Fibroblast of lung (primary cell): ENCODE measurements at regions not wholly inside any gene's neighbourhood (a gene's known extent, or its start where the extent isn't known, plus 50 kb on each side); places are given as distances from the start of the nearest gene placed in this dataset.

Source experiments
- DNase-seq, 2 donors: peaks; one replicate each; pipeline versions ENCODE4 v3.0.0 to v3.0.0-alpha.2; 2010; ENCODE audit warnings: low read depth in 2 of 2
- H2AFZ ChIP-seq: 2 replicates; pipeline ENCODE4 v1.5.1; 2012; ENCODE audit warnings: low read length, control low read depth, inconsistent platforms
- H3K27ac ChIP-seq: 2 replicates; pipeline ENCODE4 v1.5.1; 2011; ENCODE audit warnings: low read length, control low read depth; ENCODE audit not compliant: insufficient read depth
- H3K27me3 ChIP-seq: 2 replicates; pipeline ENCODE4 v1.5.1; 2011; ENCODE audit warnings: mild to moderate bottlenecking, low read length; ENCODE audit not compliant: control insufficient read depth, insufficient read depth
- H3K36me3 ChIP-seq: 2 replicates; pipeline ENCODE4 v1.5.1; 2011; ENCODE audit warnings: low read length; ENCODE audit not compliant: control insufficient read depth, insufficient read depth
- H3K4me1 ChIP-seq: 2 replicates; pipeline ENCODE4 v1.5.1; 2011; ENCODE audit warnings: low read length; ENCODE audit not compliant: control insufficient read depth, insufficient read depth; ENCODE audit errors: extremely low read depth
- H3K4me2 ChIP-seq: 2 replicates; pipeline ENCODE4 v1.5.1; 2011; ENCODE audit warnings: low read length, control low read depth; ENCODE audit not compliant: insufficient read depth; ENCODE audit errors: extremely low read depth
- H3K4me3 ChIP-seq, 4 experiments: fragments of 200-600 bp in 1 of 4; sonication (generic) in 1 of 4; replicated peaks in 1 of 4; 2 replicates each; pipeline ENCODE4 v1.5.1; 2011 to 2016; ENCODE audit warnings: low read length in 4 of 4, low read depth in 3 of 4, mild to moderate bottlenecking in 3 of 4, control low read depth in 2 of 4, inconsistent platforms in 1 of 4, mixed read lengths in 1 of 4; ENCODE audit not compliant: insufficient read depth in 1 of 4; ENCODE audit errors: control extremely low read depth in 1 of 4
- H3K79me2 ChIP-seq: 2 replicates; pipeline ENCODE4 v1.5.1; 2012; ENCODE audit warnings: mild to moderate bottlenecking, low read length, inconsistent platforms; ENCODE audit not compliant: control insufficient read depth, insufficient read depth
- H3K9ac ChIP-seq: 2 replicates; pipeline ENCODE4 v1.5.1; 2011; ENCODE audit warnings: mild to moderate bottlenecking, low read length, control low read depth; ENCODE audit not compliant: insufficient read depth
- H3K9me3 ChIP-seq: 2 replicates; pipeline ENCODE4 v1.5.1; 2012; ENCODE audit warnings: low read depth, low read length; ENCODE audit not compliant: control insufficient read depth, insufficient read depth
- H4K20me1 ChIP-seq: 2 replicates; pipeline ENCODE4 v1.5.1; 2011; ENCODE audit warnings: low read length; ENCODE audit not compliant: control insufficient read depth, insufficient read depth; ENCODE audit errors: extremely low read depth
- CTCF ChIP-seq, 2 donors: IDR thresholded peaks in 1 of 2; conservative IDR thresholded peaks in 1 of 2; 1 replicate in 1 of 2; 2 replicates in 1 of 2; pipeline ENCODE4 v1.5.1; 2011 to 2012; ENCODE audit warnings: low read length in 2 of 2, control low read depth in 1 of 2, inconsistent platforms in 1 of 2, low read depth in 1 of 2, mild to moderate bottlenecking in 1 of 2
- EZH2 ChIP-seq: IDR thresholded peaks from 2 replicates; pipeline ENCODE4 v1.5.1; 2012; ENCODE audit warnings: low read length, control low read depth, mild to moderate bottlenecking; ENCODE audit errors: missing control alignments

DNA sequence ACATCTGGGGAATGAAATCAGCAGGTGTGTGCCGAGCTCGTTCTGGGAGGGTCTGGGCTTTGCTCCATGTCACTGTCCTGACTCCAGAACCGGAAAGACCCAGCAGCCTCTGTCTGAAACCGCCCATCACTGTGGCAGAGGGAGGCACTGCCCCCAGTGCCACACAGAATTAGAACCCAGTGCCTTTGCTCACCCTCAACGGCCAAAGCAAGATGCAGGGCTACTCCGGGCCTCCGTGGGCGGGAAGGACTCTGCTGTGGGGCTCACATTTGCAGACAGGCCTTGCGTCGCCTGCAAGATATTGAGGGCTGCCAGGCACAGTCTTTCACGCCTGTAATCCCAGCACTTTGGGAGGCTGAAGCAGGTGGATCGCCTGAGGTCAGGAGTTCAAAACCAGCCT, 219.2 kb upstream of the PPP2R2D start:
- no peaks in the 10 kb centered on the region for H3K4me1 ChIP-seq
- no peaks in the 10 kb centered on the region for H3K9me3 ChIP-seq
- no peak for DNase-seq
- TF ChIP-seq CTCF (conservative IDR thresholded peaks at IDR 0.05 in 1 of 2, IDR thresholded peaks at IDR 0.05 in 1 of 2; ENCODE audit: low read depth in 1 of 2, low read length in 2 of 2) (no peak), EZH2 (no peak)
- no peak overlapping the region for H3K4me3 ChIP-seq
- H3K27ac ChIP-seq: no peak overlapping the region
- H3K27me3 ChIP-seq: no peaks in the 10 kb centered on the region
- H3K9ac ChIP-seq: no peak overlapping the region
- no peak overlapping the region for H3K4me2 ChIP-seq
- no peaks in the 10 kb centered on the region for H3K36me3 ChIP-seq
- no peak overlapping the region for H2AFZ ChIP-seq
- H4K20me1 ChIP-seq: no peaks in the 10 kb centered on the region
- no peaks in the 10 kb centered on the region for H3K79me2 ChIP-seq

- Histone ChIP-seq H2AFZ (no peak overlapping the region), H3K36me3 (no peaks in the 10 kb centered on the region), H3K9ac (no peak overlapping the region), H3K27me3 (no peaks in the 10 kb centered on the region), H3K4me2 (no peak overlapping the region), H3K9me3 (no peaks in the 10 kb centered on the region), H4K20me1 (no peaks in the 10 kb centered on the region), H3K4me1 (no peaks in the 10 kb centered on the region), H3K27ac (no peak overlapping the region), H3K4me3 (no peak overlapping the region), H3K79me2 (no peaks in the 10 kb centered on the region)
- DNase-seq: no peak
- TF ChIP-seq CTCF (conservative IDR thresholded peaks at IDR 0.05 in 1 of 2, IDR thresholded peaks at IDR 0.05 in 1 of 2; ENCODE audit: low read depth in 1 of 2, low read length in 2 of 2) (no peak), EZH2 (no peak)
These were observed 218.4 kb upstream of the PPP2R2D start for GRCh38 chr10:131682271-131682962.

DNA sequence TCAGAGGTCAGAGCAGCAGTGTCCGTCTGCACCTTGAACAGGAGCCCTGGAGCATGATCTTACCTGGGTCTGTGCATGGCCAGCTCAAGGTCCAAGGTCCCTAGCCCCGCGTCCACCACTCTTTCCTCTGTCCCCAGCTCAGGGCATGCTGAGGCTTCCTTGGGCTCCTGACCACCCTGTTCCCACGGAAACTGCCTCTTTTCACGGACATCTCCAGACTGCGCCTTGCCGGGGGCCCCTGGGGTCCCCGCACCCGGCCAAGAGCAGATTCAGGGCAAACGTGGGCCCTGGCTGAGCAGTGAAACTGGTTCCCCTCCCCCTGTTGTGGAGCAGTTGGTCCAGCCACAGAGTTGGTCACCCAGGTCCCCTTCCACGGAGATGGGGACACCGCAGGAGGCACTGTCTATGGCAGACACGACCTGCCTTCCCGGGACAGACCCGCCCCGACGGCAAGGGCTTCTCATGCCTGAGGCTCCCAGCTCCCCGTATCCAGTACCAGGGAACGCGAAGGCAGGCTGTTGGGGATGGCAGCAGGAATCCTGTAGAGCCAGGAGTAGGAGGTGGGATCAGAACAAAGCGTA, 217.4 kb upstream of the PPP2R2D start:
- Histone ChIP-seq H3K27ac (no peak overlapping the region), H3K4me2 (no peak overlapping the region), H3K9ac (no peak overlapping the region), H3K27me3 (no peaks in the 10 kb centered on the region), H3K36me3 (no peaks in the 10 kb centered on the region), H3K9me3 (no peaks in the 10 kb centered on the region), H4K20me1 (no peaks in the 10 kb centered on the region), H3K4me3 (no peak overlapping the region), H2AFZ (no peak overlapping the region), H3K4me1 (no peaks in the 10 kb centered on the region), H3K79me2 (no peaks in the 10 kb centered on the region)
- TF ChIP-seq EZH2: no peak
- no peak for TF ChIP-seq CTCF (conservative IDR thresholded peaks at IDR 0.05 in 1 of 2, IDR thresholded peaks at IDR 0.05 in 1 of 2; ENCODE audit: low read depth in 1 of 2, low read length in 2 of 2)
- no peak for DNase-seq
